Stimulated activated naive B cell treated with anti-CD40 and anti-IgM and Interleukin-4, amounts not matched to agents 10 μg/mL and 1 μg/mL and 100 μg/mL, for 72 hours (primary cell): ENCODE measurements at regions not wholly inside any gene's neighbourhood (a gene's known extent, or its start where the extent isn't known, plus 50 kb on each side); places are given as distances from the start of the nearest gene placed in this dataset.

Experiments used
- ATAC-seq, 2 donors: fragments of 150-1000 bp; cut with Tn5 transposase; replicated peaks; 2 replicates each; pipeline ENCODE4 v1.10.0; 2021; ENCODE audit warnings: moderate library complexity in 1 of 2
- DNase-seq: peaks from one replicate; pipeline ENCODE4 v3.0.0; 2021
- H3K27ac Mint-ChIP-seq: one replicate; pipeline ENCODE4 v1.8.0; 2022; ENCODE audit warnings: mild to moderate bottlenecking, mixed read lengths
- H3K27me3 Mint-ChIP-seq, 2 donors: one replicate each; pipeline ENCODE4 v1.8.0; 2022; ENCODE audit warnings: mixed read lengths in 2 of 2
- H3K36me3 Mint-ChIP-seq, 2 donors: one replicate each; pipeline ENCODE4 v1.8.0; 2022; ENCODE audit warnings: mixed read lengths in 2 of 2, mild to moderate bottlenecking in 1 of 2
- H3K4me1 Mint-ChIP-seq, 2 donors: one replicate each; pipeline ENCODE4 v1.8.0; 2022; ENCODE audit warnings: mixed read lengths in 2 of 2, mild to moderate bottlenecking in 1 of 2
- H3K4me3 Mint-ChIP-seq, 2 donors: one replicate each; pipeline ENCODE4 v1.8.0; 2022; ENCODE audit warnings: mild to moderate bottlenecking in 2 of 2, mixed read lengths in 2 of 2, moderate library complexity in 1 of 2
- H3K9me3 Mint-ChIP-seq, 2 donors: one replicate each; pipeline ENCODE4 v1.8.0; 2022; ENCODE audit warnings: mixed read lengths in 2 of 2, mild to moderate bottlenecking in 1 of 2

- Mint-ChIP-seq H3K9me3 (no peaks in the 10 kb centered on the region), H3K4me1 (no peaks in the 10 kb centered on the region), H3K36me3 (no peaks in the 10 kb centered on the region), H3K4me3 (no peak overlapping the region), H3K27ac (no peak overlapping the region), H3K27me3 (no peaks in the 10 kb centered on the region)
- ATAC-seq (no peak), DNase-seq (no peak)
Observed at GRCh38 chr9:11933926-11934325, 759.3 kb upstream of the TYRP1 start.

- Mint-ChIP-seq H3K36me3 (no peaks in the 10 kb centered on the region), H3K27ac (no peak overlapping the region), H3K4me3 (no peak overlapping the region), H3K9me3 (peaks cover 10 to 11% of the 10 kb centered on the region in 2 donors), H3K27me3 (no peaks in the 10 kb centered on the region), H3K4me1 (no peaks in the 10 kb centered on the region)
- ATAC-seq (no peak), DNase-seq (no peak)
Observed at GRCh38 chr9:11946531-11946930, 746.7 kb upstream of the TYRP1 start.

GRCh38 chr9:11962327-11962726 is 730.9 kb upstream of the TYRP1 start:
- H3K36me3 Mint-ChIP-seq: no peaks in the 10 kb centered on the region
- DNase-seq (no peak), ATAC-seq (no peak)
- H3K27ac Mint-ChIP-seq: no peak overlapping the region
- no peak overlapping the region for H3K4me3 Mint-ChIP-seq
- no peaks in the 10 kb centered on the region for H3K27me3 Mint-ChIP-seq
- no peaks in the 10 kb centered on the region for H3K4me1 Mint-ChIP-seq
- H3K9me3 Mint-ChIP-seq: peaks cover 7 to 13% of the 10 kb centered on the region in 2 donors

GRCh38 chr9:11966786-11967185 is 726.4 kb upstream of the TYRP1 start:
- Mint-ChIP-seq H3K4me3 (no peak overlapping the region), H3K27ac (no peak overlapping the region), H3K4me1 (no peaks in the 10 kb centered on the region), H3K9me3 (peaks cover 3 to 4% of the 10 kb centered on the region in 2 donors), H3K36me3 (no peaks in the 10 kb centered on the region), H3K27me3 (no peaks in the 10 kb centered on the region)
- no peak for ATAC-seq
- DNase-seq: no peak

GRCh38 chr9:11968631-11969030 is 724.6 kb upstream of the TYRP1 start:
- peaks cover 3 to 6% of the 10 kb centered on the region in 2 donors for H3K9me3 Mint-ChIP-seq
- no peaks in the 10 kb centered on the region for H3K36me3 Mint-ChIP-seq
- H3K4me3 Mint-ChIP-seq: no peak overlapping the region
- ATAC-seq (no peak), DNase-seq (no peak)
- H3K4me1 Mint-ChIP-seq: no peaks in the 10 kb centered on the region
- H3K27ac Mint-ChIP-seq: no peak overlapping the region
- no peaks in the 10 kb centered on the region for H3K27me3 Mint-ChIP-seq

GRCh38 chr9:11973011-11973410 is 720.2 kb upstream of the TYRP1 start:
- H3K27me3 Mint-ChIP-seq: no peaks in the 10 kb centered on the region
- H3K36me3 Mint-ChIP-seq: no peaks in the 10 kb centered on the region
- ATAC-seq (no peak), DNase-seq (no peak)
- no peak overlapping the region for H3K27ac Mint-ChIP-seq
- no peaks in the 10 kb centered on the region for H3K4me1 Mint-ChIP-seq
- H3K4me3 Mint-ChIP-seq: no peak overlapping the region
- H3K9me3 Mint-ChIP-seq: peaks cover 0 to 5% of the 10 kb centered on the region in 2 donors

GRCh38 chr9:11973511-11973910 is 719.7 kb upstream of the TYRP1 start:
- Mint-ChIP-seq H3K36me3 (no peaks in the 10 kb centered on the region), H3K27me3 (no peaks in the 10 kb centered on the region), H3K4me1 (no peaks in the 10 kb centered on the region), H3K27ac (no peak overlapping the region), H3K9me3 (peaks cover 0 to 5% of the 10 kb centered on the region in 2 donors), H3K4me3 (no peak overlapping the region)
- no peak for ATAC-seq
- no peak for DNase-seq

- H3K27ac Mint-ChIP-seq: no peak overlapping the region
- DNase-seq: no peak
- no peak for ATAC-seq
- no peaks in the 10 kb centered on the region for H3K4me1 Mint-ChIP-seq
- no peak overlapping the region for H3K4me3 Mint-ChIP-seq
- H3K36me3 Mint-ChIP-seq: no peaks in the 10 kb centered on the region
- H3K9me3 Mint-ChIP-seq: peaks cover 2 to 6% of the 10 kb centered on the region in 2 donors
- no peaks in the 10 kb centered on the region for H3K27me3 Mint-ChIP-seq
Observed at GRCh38 chr9:11992866-11993265, 700.3 kb upstream of the TYRP1 start.

- no peak overlapping the region for H3K4me3 Mint-ChIP-seq
- ATAC-seq: no peak
Observed at GRCh38 chr9:12014488-12014887, 678.7 kb upstream of the TYRP1 start.

GRCh38 chr9:12054235-12054634 is 639.0 kb upstream of the TYRP1 start:
- DNase-seq: no peak
- Mint-ChIP-seq H3K36me3 (no peaks in the 10 kb centered on the region), H3K9me3 (peaks cover 7 to 8% of the 10 kb centered on the region in 2 donors), H3K27ac (no peak overlapping the region), H3K27me3 (no peaks in the 10 kb centered on the region), H3K4me1 (no peaks in the 10 kb centered on the region), H3K4me3 (no peak overlapping the region)
- ATAC-seq: no peak

More at GRCh38 chr9:12014488-12014887, 678.7 kb upstream of the TYRP1 start:
- Mint-ChIP-seq H3K4me1 (no peaks in the 10 kb centered on the region), H3K27me3 (no peaks in the 10 kb centered on the region), H3K9me3 (peaks cover 14 to 19% of the 10 kb centered on the region in 2 donors), H3K36me3 (no peaks in the 10 kb centered on the region), H3K27ac (no peak overlapping the region)
- no peak for DNase-seq

- peaks cover 4 to 8% of the 10 kb centered on the region in 2 donors for H3K9me3 Mint-ChIP-seq
- no peak for DNase-seq
- H3K27ac Mint-ChIP-seq: no peak overlapping the region
- H3K27me3 Mint-ChIP-seq: no peaks in the 10 kb centered on the region
- H3K4me3 Mint-ChIP-seq: no peak overlapping the region
- no peaks in the 10 kb centered on the region for H3K4me1 Mint-ChIP-seq
- H3K36me3 Mint-ChIP-seq: no peaks in the 10 kb centered on the region
- no peak for ATAC-seq
Observed at GRCh38 chr9:12056874-12057273, 636.3 kb upstream of the TYRP1 start.

GRCh38 chr9:12060067-12060466 is 633.1 kb upstream of the TYRP1 start:
- no peaks in the 10 kb centered on the region for H3K27me3 Mint-ChIP-seq
- no peak overlapping the region for H3K4me3 Mint-ChIP-seq
- H3K27ac Mint-ChIP-seq: no peak overlapping the region
- H3K36me3 Mint-ChIP-seq: no peaks in the 10 kb centered on the region
- ATAC-seq (no peak), DNase-seq (no peak)
- H3K9me3 Mint-ChIP-seq: peaks cover 2 to 6% of the 10 kb centered on the region in 2 donors
- no peaks in the 10 kb centered on the region for H3K4me1 Mint-ChIP-seq

GRCh38 chr9:12060811-12061210 is 632.4 kb upstream of the TYRP1 start:
- H3K4me1 Mint-ChIP-seq: no peaks in the 10 kb centered on the region
- H3K36me3 Mint-ChIP-seq: no peaks in the 10 kb centered on the region
- no peak for DNase-seq
- no peak for ATAC-seq
- H3K27ac Mint-ChIP-seq: no peak overlapping the region
- no peaks in the 10 kb centered on the region for H3K27me3 Mint-ChIP-seq
- no peak overlapping the region for H3K4me3 Mint-ChIP-seq
- peaks cover 2 to 6% of the 10 kb centered on the region in 2 donors for H3K9me3 Mint-ChIP-seq

- no peak overlapping the region for H3K27ac Mint-ChIP-seq
- no peaks in the 10 kb centered on the region for H3K36me3 Mint-ChIP-seq
- no peaks in the 10 kb centered on the region for H3K4me1 Mint-ChIP-seq
- peaks cover 2 to 6% of the 10 kb centered on the region in 2 donors for H3K9me3 Mint-ChIP-seq
- no peak for DNase-seq
- no peak for ATAC-seq
- no peak overlapping the region for H3K4me3 Mint-ChIP-seq
- no peaks in the 10 kb centered on the region for H3K27me3 Mint-ChIP-seq
Observed at GRCh38 chr9:12065050-12065449, 628.1 kb upstream of the TYRP1 start.

- Mint-ChIP-seq H3K4me3 (no peak overlapping the region), H3K36me3 (no peaks in the 10 kb centered on the region), H3K9me3 (peaks cover 2 to 6% of the 10 kb centered on the region in 2 donors), H3K27me3 (no peaks in the 10 kb centered on the region), H3K4me1 (no peaks in the 10 kb centered on the region), H3K27ac (no peak overlapping the region)
- DNase-seq (no peak), ATAC-seq (no peak)
Observed at GRCh38 chr9:12065686-12066085, 627.5 kb upstream of the TYRP1 start.

- H3K36me3 Mint-ChIP-seq: no peaks in the 10 kb centered on the region
- ATAC-seq (no peak), DNase-seq (no peak)
- H3K4me3 Mint-ChIP-seq: no peak overlapping the region
- peaks cover 2 to 10% of the 10 kb centered on the region in 2 donors for H3K9me3 Mint-ChIP-seq
- no peaks in the 10 kb centered on the region for H3K4me1 Mint-ChIP-seq
- H3K27ac Mint-ChIP-seq: no peak overlapping the region
- H3K27me3 Mint-ChIP-seq: no peaks in the 10 kb centered on the region
Observed at GRCh38 chr9:12066455-12067035, 626.6 kb upstream of the TYRP1 start.
